SK-N-SH (cell line): ENCODE measurements at regions not wholly inside any gene's neighbourhood (a gene's known extent, or its start where the extent isn't known, plus 50 kb on each side); places are given as distances from the start of the nearest gene placed in this dataset.

Experiments
- CTCF ChIA-PET: fragments of 300-600, 350-600 bp; formaldehyde crosslinking; extraction: SDS; loops from one replicate; lab custom pipeline; 2021; lab: Yijun Ruan, JAX
- POLR2A ChIA-PET: fragments of 350-600 bp; sonication (Branson Sonifier 250); formaldehyde crosslinking; extraction: SDS; loops from one replicate; lab custom pipeline; 2020; ENCODE audit warnings: antibody characterized with exemption, inconsistent platforms; lab: Yijun Ruan, JAX
- DNase-seq: peaks from one replicate; pipeline ENCODE4 v3.0.0; 2012
- H2AFZ ChIP-seq: fragments of 200-600 bp; sonication (generic); 2 replicates; pipeline ENCODE4 v1.8.1; 2016; ENCODE audit warnings: antibody characterized with exemption, mild to moderate bottlenecking, low read depth
- H3F3A ChIP-seq: fragments of 200-600 bp; sonication (generic); replicated peaks from 2 replicates; pipeline ENCODE3; 2016; ENCODE audit warnings: antibody characterized with exemption, mild to moderate bottlenecking; ENCODE audit not compliant: insufficient read depth
- H3K27ac ChIP-seq, 2 experiments: fragments of 200-500 bp in 1 of 2; fragments of 200-600 bp in 1 of 2; sonication (Bioruptor generic) in 1 of 2; sonication (generic), shearing (Covaris generic) in 1 of 2; 2 replicates each; pipeline versions ENCODE4 v1.5.1 to v1.6.1; 2014 to 2016; ENCODE audit warnings: low read depth in 2 of 2, inconsistent platforms in 1 of 2, low read length in 1 of 2, mild to moderate bottlenecking in 1 of 2, mixed read lengths in 1 of 2
- H3K27me3 ChIP-seq: fragments of 200-600 bp; sonication (generic), shearing (Covaris generic); 2 replicates; pipeline ENCODE4 v1.6.1; 2016; ENCODE audit warnings: mixed run types; ENCODE audit not compliant: insufficient read depth
- H3K36me3 ChIP-seq, 2 experiments: fragments of 200-500 bp in 1 of 2; fragments of 200-600 bp in 1 of 2; sonication (Bioruptor generic) in 1 of 2; sonication (generic) in 1 of 2; replicated peaks in 1 of 2; 2 replicates each; pipeline versions ENCODE3 to v1.5.1; 2014 to 2016; ENCODE audit warnings: low read length in 1 of 2, mild to moderate bottlenecking in 1 of 2; ENCODE audit not compliant: insufficient read depth in 2 of 2, control insufficient read depth in 1 of 2
- H3K4me1 ChIP-seq, 2 experiments: fragments of 200-500 bp in 1 of 2; fragments of 200-600 bp in 1 of 2; sonication (Bioruptor generic) in 1 of 2; sonication (generic), shearing (Covaris generic) in 1 of 2; 2 replicates each; pipeline versions ENCODE4 v1.5.1 to v1.6.1; 2014 to 2016; ENCODE audit warnings: low read depth in 1 of 2, low read length in 1 of 2, mixed run types in 1 of 2; ENCODE audit not compliant: insufficient read depth in 2 of 2, control insufficient read depth in 1 of 2
- H3K4me2 ChIP-seq: fragments of 200-600 bp; sonication (generic), shearing (Covaris generic); 2 replicates; pipeline ENCODE4 v1.6.1; 2017; ENCODE audit warnings: mixed run types
- H3K4me3 ChIP-seq, 2 experiments: fragments of 200-500 bp in 1 of 2; fragments of 200-600 bp in 1 of 2; sonication (Bioruptor generic) in 1 of 2; sonication (generic), shearing (Covaris generic) in 1 of 2; 2 replicates each; pipeline versions ENCODE4 v1.5.1 to v1.8.1; 2014 to 2016; ENCODE audit warnings: low read depth in 2 of 2, inconsistent platforms in 1 of 2, low read length in 1 of 2, mild to moderate bottlenecking in 1 of 2, mixed read lengths in 1 of 2, moderate library complexity in 1 of 2
- H3K79me2 ChIP-seq: fragments of 200-600 bp; sonication (generic); 2 replicates; pipeline ENCODE4 v1.8.1; 2017; ENCODE audit warnings: mild to moderate bottlenecking; ENCODE audit not compliant: insufficient read depth
- H3K9ac ChIP-seq: fragments of 200-600 bp; sonication (generic); 2 replicates; pipeline ENCODE4 v1.6.1; 2017; ENCODE audit warnings: mixed run types
- H3K9me2 ChIP-seq: fragments of 200-600 bp; sonication (generic); 2 replicates; pipeline ENCODE4 v1.6.1; 2017; ENCODE audit warnings: mixed run types
- H3K9me3 ChIP-seq: fragments of 200-600 bp; sonication (generic); 2 replicates; pipeline ENCODE4 v1.6.1; 2017; ENCODE audit warnings: mixed run types, mild to moderate bottlenecking, moderate library complexity
- H4K20me1 ChIP-seq: fragments of 200-600 bp; sonication (generic); 2 replicates; pipeline ENCODE4 v1.6.1; 2017; ENCODE audit warnings: mild to moderate bottlenecking, mixed run types; ENCODE audit not compliant: insufficient read depth
- CHD2 ChIP-seq: fragments of 150-350 bp; IDR thresholded peaks from 2 replicates; pipeline ENCODE4 v1.6.1; 2018; ENCODE audit warnings: low read length; ENCODE audit not compliant: partially characterized antibody
- ELF1 ChIP-seq: IDR thresholded peaks from 2 replicates; pipeline ENCODE4 v1.4.0; 2012
- EP300 ChIP-seq, 2 experiments: IDR thresholded peaks; 2 replicates each; pipeline versions ENCODE4 v1.4.0 to v1.6.1; 2012; ENCODE audit warnings: borderline replicate concordance in 1 of 2, low read depth in 1 of 2, low read length in 1 of 2
- EZH2phosphoT487 ChIP-seq: fragments of 200-600 bp; sonication (generic); IDR thresholded peaks from 2 replicates; pipeline ENCODE4 v1.6.1; 2017; ENCODE audit warnings: low read depth, mixed run types, mild to moderate bottlenecking, antibody characterized with exemption, moderate library complexity, borderline replicate concordance
- FOSL2 ChIP-seq: IDR thresholded peaks from 2 replicates; pipeline ENCODE4 v1.4.0; 2012; ENCODE audit warnings: low read depth, mild to moderate bottlenecking, moderate library complexity, borderline replicate concordance
- FOXJ3 ChIP-seq: sonication (generic); formaldehyde crosslinking; IDR thresholded peaks from 2 replicates; pipeline ENCODE4 v1.5.1; 2020; ENCODE audit warnings: mild to moderate bottlenecking, missing genetic modification reagents
- FOXM1 ChIP-seq: IDR thresholded peaks from 2 replicates; pipeline ENCODE4 v1.4.0; 2012; ENCODE audit warnings: low read depth, mild to moderate bottlenecking
- GABPA ChIP-seq: IDR thresholded peaks from 2 replicates; pipeline ENCODE4 v1.4.0; 2012; ENCODE audit warnings: low read depth, mild to moderate bottlenecking
- GATA2 ChIP-seq: sonication (generic); formaldehyde crosslinking; IDR thresholded peaks from 2 replicates; pipeline ENCODE4 v1.5.0; 2020; ENCODE audit warnings: mild to moderate bottlenecking, missing genetic modification reagents
- JUND ChIP-seq: IDR thresholded peaks from 2 replicates; pipeline ENCODE4 v1.4.0; 2012
- MXI1 ChIP-seq: IDR thresholded peaks from 2 replicates; pipeline ENCODE4 v1.6.1; 2012; ENCODE audit warnings: mild to moderate bottlenecking, low read depth, low read length, improper control_type of control experiment
- NFIC ChIP-seq: IDR thresholded peaks from 2 replicates; pipeline ENCODE4 v1.4.0; 2012; ENCODE audit warnings: borderline replicate concordance
- NRF1 ChIP-seq: IDR thresholded peaks from 2 replicates; pipeline ENCODE4 v1.6.1; 2012; ENCODE audit warnings: low read depth, mild to moderate bottlenecking, low read length
- POLR2AphosphoS5 ChIP-seq: IDR thresholded peaks from 2 replicates; pipeline ENCODE4 v1.6.1; 2012; ENCODE audit warnings: low read depth, low read length
- RCOR1 ChIP-seq: fragments of 150-350 bp; IDR thresholded peaks from 2 replicates; pipeline ENCODE4 v1.6.1; 2017; ENCODE audit warnings: antibody characterized with exemption, low read length
- RFX5 ChIP-seq: IDR thresholded peaks from 2 replicates; pipeline ENCODE4 v1.6.1; 2012; ENCODE audit warnings: mild to moderate bottlenecking, improper control_type of control experiment, low read length
- RXRA ChIP-seq: IDR thresholded peaks from 2 replicates; pipeline ENCODE4 v1.4.0; 2012; ENCODE audit warnings: low read depth, mild to moderate bottlenecking, borderline replicate concordance
- TAF1 ChIP-seq: IDR thresholded peaks from 2 replicates; pipeline ENCODE4 v1.6.1; 2012; ENCODE audit warnings: low read depth, mild to moderate bottlenecking, low read length, moderate library complexity, borderline replicate concordance
- TCF12 ChIP-seq: IDR thresholded peaks from 2 replicates; pipeline ENCODE4 v1.4.0; 2012
- TEAD4 ChIP-seq: IDR thresholded peaks from 2 replicates; pipeline ENCODE4 v1.4.0; 2012; ENCODE audit warnings: mild to moderate bottlenecking, borderline replicate concordance; ENCODE audit not compliant: insufficient read depth
- YY1 ChIP-seq: IDR thresholded peaks from 2 replicates; pipeline ENCODE4 v1.4.0; 2012; ENCODE audit warnings: low read depth, mild to moderate bottlenecking
- WGBS: methylation state at CpG from one replicate; pipeline ENCODE4 v1.1.6; 2017; ENCODE audit warnings: low lambda C conversion rate; 5-methylcytosine and 5-hydroxymethylcytosine counted together
- TF ChIP-seq, protein P1 (sequence below): IDR thresholded peaks from 2 replicates; pipeline ENCODE4 v1.4.0; 2012; ENCODE audit warnings: low read depth, borderline replicate concordance
- TF ChIP-seq, protein P2 (sequence below): fragments of 150-350 bp; IDR thresholded peaks from 2 replicates; pipeline ENCODE4 v1.6.1; 2017; ENCODE audit warnings: antibody characterized with exemption, low read length, low read depth, borderline replicate concordance
- TF ChIP-seq, protein P3 (sequence below): fragments of 200-600 bp; sonication (generic); IDR thresholded peaks from 2 replicates; pipeline ENCODE4 v1.6.1; 2017; ENCODE audit warnings: antibody characterized with exemption, mild to moderate bottlenecking, moderate library complexity
- TF ChIP-seq, protein P4 (sequence below): IDR thresholded peaks from 2 replicates; pipeline ENCODE4; 2012

DNA sequence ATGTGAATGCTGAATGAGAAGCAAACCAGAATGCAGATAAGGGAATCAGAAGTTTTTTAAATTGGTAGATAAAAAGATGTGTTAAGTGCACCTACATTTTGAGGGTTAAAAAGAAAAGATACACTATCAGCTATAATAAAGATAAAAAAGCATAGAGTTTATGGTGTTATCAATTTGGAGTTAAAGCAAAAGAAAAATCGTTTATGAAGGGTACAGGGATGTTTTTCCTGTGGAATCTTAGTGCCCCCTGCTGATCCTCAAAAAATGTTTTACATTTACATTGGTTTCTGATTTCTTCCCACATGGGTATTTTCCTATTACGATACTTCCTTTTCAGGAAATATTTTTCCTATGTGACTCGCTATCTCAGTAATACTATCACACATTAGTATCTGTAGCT lies 293.5 kb downstream of the MRPL39 start (continued):
- TF ChIP-seq, protein P1, sequence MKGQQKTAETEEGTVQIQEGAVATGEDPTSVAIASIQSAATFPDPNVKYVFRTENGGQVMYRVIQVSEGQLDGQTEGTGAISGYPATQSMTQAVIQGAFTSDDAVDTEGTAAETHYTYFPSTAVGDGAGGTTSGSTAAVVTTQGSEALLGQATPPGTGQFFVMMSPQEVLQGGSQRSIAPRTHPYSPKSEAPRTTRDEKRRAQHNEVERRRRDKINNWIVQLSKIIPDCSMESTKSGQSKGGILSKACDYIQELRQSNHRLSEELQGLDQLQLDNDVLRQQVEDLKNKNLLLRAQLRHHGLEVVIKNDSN: no peak
- no peak for TF ChIP-seq CHD2
- TF ChIP-seq ELF1: no peak
- no peak for TF ChIP-seq RCOR1
- no peak for TF ChIP-seq FOXM1
- TF ChIP-seq NRF1: no peak
- no peak for TF ChIP-seq RXRA
- TF ChIP-seq, protein P2, sequence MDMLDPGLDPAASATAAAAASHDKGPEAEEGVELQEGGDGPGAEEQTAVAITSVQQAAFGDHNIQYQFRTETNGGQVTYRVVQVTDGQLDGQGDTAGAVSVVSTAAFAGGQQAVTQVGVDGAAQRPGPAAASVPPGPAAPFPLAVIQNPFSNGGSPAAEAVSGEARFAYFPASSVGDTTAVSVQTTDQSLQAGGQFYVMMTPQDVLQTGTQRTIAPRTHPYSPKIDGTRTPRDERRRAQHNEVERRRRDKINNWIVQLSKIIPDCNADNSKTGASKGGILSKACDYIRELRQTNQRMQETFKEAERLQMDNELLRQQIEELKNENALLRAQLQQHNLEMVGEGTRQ: no peak
- TF ChIP-seq MXI1: no peak
- no peak for TF ChIP-seq EZH2phosphoT487
- TF ChIP-seq RFX5: no peak
- TF ChIP-seq EP300 (IDR thresholded peaks at IDR 0.05; ENCODE audit: borderline replicate concordance in 1 of 2, low read depth in 1 of 2, low read length in 1 of 2): peak in 1 of 2 experiments; percentile 39; a peak in 1 of 4 replicates
- TF ChIP-seq TEAD4: no peak
- peak; percentile 27; the same call in 1 of the 2 replicates for TF ChIP-seq JUND
- TF ChIP-seq TAF1: no peak
- no peak for TF ChIP-seq FOXJ3 (CRISPR knock-in tag)
- peak; percentile 57 for TF ChIP-seq GATA2 (CRISPR knock-in tag)
- TF ChIP-seq YY1: no peak
- no peak for TF ChIP-seq GABPA
- no peak for TF ChIP-seq POLR2AphosphoS5

DNA sequence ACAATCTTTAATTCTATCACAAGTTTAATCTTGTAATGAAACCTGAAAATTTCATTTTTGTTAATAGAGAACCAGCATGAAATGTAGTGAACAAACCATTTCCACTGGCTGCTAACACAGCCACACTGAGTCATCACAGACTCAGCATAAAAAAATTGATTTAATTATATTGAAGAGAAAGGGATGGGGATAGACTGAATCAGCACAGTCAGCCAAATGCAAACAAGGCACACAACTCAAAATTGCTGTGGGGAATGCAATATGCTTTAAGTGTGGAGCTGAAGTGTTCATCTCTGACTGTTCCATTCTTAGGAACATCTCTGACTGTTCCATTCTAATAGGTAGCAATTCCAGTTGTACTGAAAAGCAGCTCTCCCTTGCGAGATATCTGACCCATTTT lies 299.8 kb downstream of the MRPL39 start:
- H3K9ac ChIP-seq: no peak overlapping the region
- no peaks in the 10 kb centered on the region for H3K9me2 ChIP-seq
- peak overlapping the region in 1 of 2 experiments; percentile 77; a peak in 2 of 4 replicates for H3K27ac ChIP-seq
- no peak overlapping the region; a peak in 1 of 4 replicates for H3K4me3 ChIP-seq
- peaks cover 0 to 3% of the 10 kb centered on the region in 2 experiments; a peak in 2 of 4 replicates for H3K4me1 ChIP-seq
- WGBS: 38% methylated on average over 1 of the region's 1 CpG
- ChIA-PET POLR2A (no interaction called here), CTCF (interaction anchor here (0.9 kb wide), 1 partner anchor 16 kb away, joined by 3 read pairs; no protein-coding TSS in a partner anchor)
- H3K27me3 ChIP-seq: no peaks in the 10 kb centered on the region
- H3K36me3 ChIP-seq: peaks cover 0 to 9% of the 10 kb centered on the region in 2 experiments
- peaks cover 20% of the 10 kb centered on the region; the same call in 1 of the 2 replicates for H3K9me3 ChIP-seq
- TF ChIP-seq FOSL2 (peak; percentile 79), NFIC (0 out of 2 replicates have a peak, but pooled peaks have one; percentile 36), EP300 (IDR thresholded peaks at IDR 0.05; ENCODE audit: borderline replicate concordance in 1 of 2, low read depth in 1 of 2, low read length in 1 of 2) (peak in 1 of 2 experiments; percentile 67; a peak in 1 of 4 replicates), TEAD4 (peak; percentile 25; the same call in 1 of the 2 replicates), GABPA (no peak), TCF12 (peak; percentile 49; the same call in 1 of the 2 replicates), JUND (peak; percentile 77)
- TF ChIP-seq, protein P3, sequence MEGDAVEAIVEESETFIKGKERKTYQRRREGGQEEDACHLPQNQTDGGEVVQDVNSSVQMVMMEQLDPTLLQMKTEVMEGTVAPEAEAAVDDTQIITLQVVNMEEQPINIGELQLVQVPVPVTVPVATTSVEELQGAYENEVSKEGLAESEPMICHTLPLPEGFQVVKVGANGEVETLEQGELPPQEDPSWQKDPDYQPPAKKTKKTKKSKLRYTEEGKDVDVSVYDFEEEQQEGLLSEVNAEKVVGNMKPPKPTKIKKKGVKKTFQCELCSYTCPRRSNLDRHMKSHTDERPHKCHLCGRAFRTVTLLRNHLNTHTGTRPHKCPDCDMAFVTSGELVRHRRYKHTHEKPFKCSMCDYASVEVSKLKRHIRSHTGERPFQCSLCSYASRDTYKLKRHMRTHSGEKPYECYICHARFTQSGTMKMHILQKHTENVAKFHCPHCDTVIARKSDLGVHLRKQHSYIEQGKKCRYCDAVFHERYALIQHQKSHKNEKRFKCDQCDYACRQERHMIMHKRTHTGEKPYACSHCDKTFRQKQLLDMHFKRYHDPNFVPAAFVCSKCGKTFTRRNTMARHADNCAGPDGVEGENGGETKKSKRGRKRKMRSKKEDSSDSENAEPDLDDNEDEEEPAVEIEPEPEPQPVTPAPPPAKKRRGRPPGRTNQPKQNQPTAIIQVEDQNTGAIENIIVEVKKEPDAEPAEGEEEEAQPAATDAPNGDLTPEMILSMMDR: no peak
- TF ChIP-seq, protein P4, sequence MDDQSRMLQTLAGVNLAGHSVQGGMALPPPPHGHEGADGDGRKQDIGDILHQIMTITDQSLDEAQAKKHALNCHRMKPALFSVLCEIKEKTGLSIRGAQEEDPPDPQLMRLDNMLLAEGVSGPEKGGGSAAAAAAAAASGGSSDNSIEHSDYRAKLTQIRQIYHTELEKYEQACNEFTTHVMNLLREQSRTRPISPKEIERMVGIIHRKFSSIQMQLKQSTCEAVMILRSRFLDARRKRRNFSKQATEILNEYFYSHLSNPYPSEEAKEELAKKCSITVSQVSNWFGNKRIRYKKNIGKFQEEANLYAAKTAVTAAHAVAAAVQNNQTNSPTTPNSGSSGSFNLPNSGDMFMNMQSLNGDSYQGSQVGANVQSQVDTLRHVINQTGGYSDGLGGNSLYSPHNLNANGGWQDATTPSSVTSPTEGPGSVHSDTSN: 0 out of 2 replicates have a peak, but pooled peaks have one; percentile 41
- TF ChIP-seq, all 33 proteins: peak for 7
- Histone ChIP-seq H3F3A (peaks cover 26% of the 10 kb centered on the region), H3K4me2 (peak overlapping the region; percentile 34; the same call in 1 of the 2 replicates), H2AFZ (peak overlapping the region; percentile 76; the same call in 1 of the 2 replicates), H3K79me2 (no peaks in the 10 kb centered on the region), H4K20me1 (no peaks in the 10 kb centered on the region)
- no peak for DNase-seq
